Liver (tissue), 8 donors: ENCODE measurements at regions not wholly inside any gene's neighbourhood (a gene's known extent, or its start where the extent isn't known, plus 50 kb on each side); places are given as distances from the start of the nearest gene placed in this dataset.

ENCODE experiments used
- DNase-seq: peaks from one replicate; pipeline ENCODE4 v3.0.0-alpha.2; 2017; ENCODE audit warnings: low spot score
- H3K27ac ChIP-seq, 2 donors: one replicate each; pipeline ENCODE4 v1.7.0; 2013; ENCODE audit warnings: inconsistent platforms in 2 of 2, low read length in 2 of 2, control low read depth in 1 of 2, low read depth in 1 of 2, mild to moderate bottlenecking in 1 of 2
- H3K27me3 ChIP-seq, 4 donors: one replicate each; pipeline versions ENCODE4 v1.6.1 to v1.7.0; 2013; ENCODE audit warnings: low read length in 3 of 4, inconsistent platforms in 1 of 4, mild to moderate bottlenecking in 1 of 4, moderate library complexity in 1 of 4; ENCODE audit not compliant: control insufficient read depth in 4 of 4, insufficient read depth in 4 of 4
- H3K36me3 ChIP-seq, 4 donors: one replicate each; pipeline versions ENCODE4 v1.6.1 to v1.7.0; 2013; ENCODE audit warnings: low read length in 3 of 4, mild to moderate bottlenecking in 3 of 4, low read depth in 1 of 4, moderate library complexity in 1 of 4; ENCODE audit not compliant: control insufficient read depth in 4 of 4, insufficient read depth in 3 of 4
- H3K4me1 ChIP-seq, 4 donors: one replicate each; pipeline versions ENCODE4 v1.6.1 to v1.7.0; 2013; ENCODE audit warnings: low read length in 3 of 4, mild to moderate bottlenecking in 3 of 4, moderate library complexity in 1 of 4; ENCODE audit not compliant: control insufficient read depth in 4 of 4, insufficient read depth in 4 of 4
- H3K4me3 ChIP-seq, 3 donors: one replicate each; pipeline versions ENCODE4 v1.6.1 to v1.7.0; 2013; ENCODE audit warnings: low read length in 3 of 3, control low read depth in 1 of 3, low read depth in 1 of 3, mild to moderate bottlenecking in 1 of 3
- H3K9ac ChIP-seq, 2 donors: one replicate each; pipeline ENCODE4 v1.7.0; 2013; ENCODE audit warnings: low read length in 2 of 2, mild to moderate bottlenecking in 2 of 2, moderate library complexity in 2 of 2, control low read depth in 1 of 2, low read depth in 1 of 2
- H3K9me3 ChIP-seq, 4 donors: one replicate each; pipeline versions ENCODE4 v1.6.1 to v1.7.0; 2013; ENCODE audit warnings: low read length in 3 of 4; ENCODE audit not compliant: control insufficient read depth in 4 of 4
- EGR1 ChIP-seq, 2 donors: IDR thresholded peaks; 2 replicates each; pipeline ENCODE4 v1.6.1; 2016 to 2018; ENCODE audit warnings: antibody characterized with exemption in 2 of 2, low read depth in 2 of 2
- FOXA1 ChIP-seq: IDR thresholded peaks from 2 replicates; pipeline ENCODE4 v1.6.1; 2016; ENCODE audit warnings: antibody characterized with exemption
- FOXA2 ChIP-seq: IDR thresholded peaks from 2 replicates; pipeline ENCODE4 v1.6.1; 2016; ENCODE audit warnings: antibody characterized with exemption
- GABPA ChIP-seq, 2 donors: IDR thresholded peaks in 1 of 2; conservative IDR thresholded peaks in 1 of 2; 2 replicates each; pipeline ENCODE4 v1.6.1; 2016; ENCODE audit warnings: antibody characterized with exemption in 2 of 2, mild to moderate bottlenecking in 1 of 2, moderate library complexity in 1 of 2
- HNF4A ChIP-seq, 2 donors: conservative IDR thresholded peaks; 2 replicates each; pipeline ENCODE4 v1.6.1; 2016; ENCODE audit warnings: antibody characterized with exemption in 2 of 2, mild to moderate bottlenecking in 2 of 2
- HNF4G ChIP-seq: IDR thresholded peaks from 2 replicates; pipeline ENCODE4 v1.6.1; 2016; ENCODE audit warnings: antibody characterized with exemption
- JUND ChIP-seq, 2 donors: IDR thresholded peaks; 2 replicates each; pipeline ENCODE4 v1.6.1; 2016; ENCODE audit warnings: antibody characterized with exemption in 2 of 2
- NR2F2 ChIP-seq: IDR thresholded peaks from 2 replicates; pipeline ENCODE4 v1.6.1; 2016; ENCODE audit warnings: antibody characterized with exemption
- RAD21 ChIP-seq, 2 donors: IDR thresholded peaks; 2 replicates each; pipeline ENCODE4 v1.6.1; 2016; ENCODE audit warnings: antibody characterized with exemption in 2 of 2, mild to moderate bottlenecking in 2 of 2
- RXRA ChIP-seq, 2 donors: IDR thresholded peaks; 2 replicates each; pipeline ENCODE4 v1.6.1; 2017 to 2018; ENCODE audit warnings: antibody characterized with exemption in 2 of 2, mild to moderate bottlenecking in 1 of 2
- SP1 ChIP-seq: IDR thresholded peaks from 2 replicates; pipeline ENCODE4 v1.6.1; 2018; ENCODE audit warnings: antibody characterized with exemption, mild to moderate bottlenecking
- TAF1 ChIP-seq: conservative IDR thresholded peaks from 2 replicates; pipeline ENCODE4 v1.6.1; 2016; ENCODE audit warnings: antibody characterized with exemption, mild to moderate bottlenecking
- YY1 ChIP-seq: IDR thresholded peaks from 2 replicates; pipeline ENCODE4 v1.6.1; 2016; ENCODE audit warnings: antibody characterized with exemption, mild to moderate bottlenecking
- WGBS: extraction: QIAGEN DNeasy Blood & Tissue Kit; methylation state at CpG from one replicate; pipeline ENCODE4 v1.1.7; 2013; 5-methylcytosine and 5-hydroxymethylcytosine counted together
- TF ChIP-seq, protein P1 (sequence below): IDR thresholded peaks from 2 replicates; pipeline ENCODE4 v1.6.1; 2016; ENCODE audit warnings: antibody characterized with exemption
- TF ChIP-seq, protein P2 (sequence below): IDR thresholded peaks from 2 replicates; pipeline ENCODE4 v1.6.1; 2016; ENCODE audit warnings: antibody characterized with exemption
- TF ChIP-seq, protein P3 (sequence below): fragments of 150-350 bp; IDR thresholded peaks from 2 replicates; pipeline ENCODE4 v1.5.1; 2017; ENCODE audit warnings: improper control_type of control experiment, low read depth, low read length; ENCODE audit not compliant: missing input control
- TF ChIP-seq, protein P4 (sequence below): IDR thresholded peaks from 2 replicates; pipeline ENCODE4 v1.6.1; 2016; ENCODE audit warnings: antibody characterized with exemption
- TF ChIP-seq, protein P5 (sequence below): IDR thresholded peaks from 2 replicates; pipeline ENCODE4 v1.6.1; 2016; ENCODE audit warnings: antibody characterized with exemption, mild to moderate bottlenecking
- donor health status: healthy.
- donor health status: healthy.
- donor health status: healthy.
- donor health status: healthy.
- donor health status: healthy.

DNA sequence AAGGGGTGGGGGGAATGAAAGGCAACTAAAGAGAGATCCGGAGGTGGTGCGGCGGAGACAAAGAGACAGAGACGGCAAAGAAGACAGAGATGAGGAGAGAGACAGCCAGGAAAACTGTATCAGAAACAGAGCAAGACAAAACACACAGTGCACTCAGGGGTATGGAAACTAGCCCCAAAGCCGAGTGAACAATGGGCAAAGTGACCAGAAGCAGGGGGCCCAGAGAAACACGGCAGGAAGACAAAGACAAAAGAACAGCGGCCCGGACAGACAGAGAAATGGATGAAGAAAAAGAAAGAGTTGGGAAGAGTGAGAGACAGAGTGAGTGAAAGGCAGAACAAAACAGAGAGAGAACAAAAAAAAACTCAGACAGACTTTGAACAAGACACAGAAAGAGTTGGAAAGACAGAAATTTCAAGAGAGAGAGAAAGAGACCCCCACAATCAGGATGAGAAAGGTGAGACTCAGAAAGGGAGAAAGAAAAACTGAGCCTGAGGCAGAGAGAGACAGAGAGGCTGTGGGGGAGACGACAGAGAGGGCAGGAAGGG lies 60.6 kb upstream of the PAX2 start:
- Histone ChIP-seq H3K27ac (no peak overlapping the region), H3K4me1 (peaks cover 0 to 3% (median 0%) of the 10 kb centered on the region in 4 donors), H3K36me3 (no peaks in the 10 kb centered on the region), H3K9ac (no peak overlapping the region), H3K9me3 (no peaks in the 10 kb centered on the region), H3K4me3 (no peak overlapping the region), H3K27me3 (peaks cover 0 to 25% (median 16%) of the 10 kb centered on the region in 4 donors)
- DNase-seq, result no peak
- WGBS, result 6% methylated on average over 9 of the region's 9 CpGs
- TF ChIP-seq EGR1 (IDR thresholded peaks at IDR 0.05; ENCODE audit: low read depth in 2 of 2) (no peak), RXRA (IDR thresholded peaks at IDR 0.05) (no peak)

DNA sequence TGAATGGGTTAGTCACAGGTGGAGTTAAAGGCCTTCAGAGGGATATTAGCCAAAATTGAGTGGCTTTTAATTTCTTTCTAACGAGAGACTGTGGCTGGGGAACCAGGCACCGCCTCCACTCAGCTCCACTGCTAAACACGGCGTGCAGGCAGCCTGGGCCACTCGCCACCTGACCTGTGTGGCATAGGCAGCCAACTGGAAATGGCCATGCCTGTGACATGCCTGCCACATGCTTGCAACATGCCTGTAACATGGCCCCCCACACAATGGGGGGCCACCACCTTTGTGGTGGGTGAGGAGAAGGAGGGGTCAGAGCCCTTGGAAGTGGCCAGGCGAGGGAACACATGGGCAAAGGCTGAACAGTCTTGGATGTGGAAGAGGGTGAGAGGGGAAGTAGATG lies 60.1 kb upstream of the PAX2 start:
- DNase-seq, result no peak
- WGBS, result 48% methylated on average over 6 of the region's 6 CpGs
- H3K4me1 ChIP-seq, result peaks cover 0 to 3% (median 0%) of the 10 kb centered on the region in 4 donors
- no peak overlapping the region for H3K9ac ChIP-seq
- H3K4me3 ChIP-seq, result no peak overlapping the region
- H3K9me3 ChIP-seq, result no peaks in the 10 kb centered on the region
- no peak overlapping the region for H3K27ac ChIP-seq
- no peaks in the 10 kb centered on the region for H3K36me3 ChIP-seq
- peaks cover 0 to 25% (median 16%) of the 10 kb centered on the region in 4 donors for H3K27me3 ChIP-seq
- TF ChIP-seq, protein P1, sequence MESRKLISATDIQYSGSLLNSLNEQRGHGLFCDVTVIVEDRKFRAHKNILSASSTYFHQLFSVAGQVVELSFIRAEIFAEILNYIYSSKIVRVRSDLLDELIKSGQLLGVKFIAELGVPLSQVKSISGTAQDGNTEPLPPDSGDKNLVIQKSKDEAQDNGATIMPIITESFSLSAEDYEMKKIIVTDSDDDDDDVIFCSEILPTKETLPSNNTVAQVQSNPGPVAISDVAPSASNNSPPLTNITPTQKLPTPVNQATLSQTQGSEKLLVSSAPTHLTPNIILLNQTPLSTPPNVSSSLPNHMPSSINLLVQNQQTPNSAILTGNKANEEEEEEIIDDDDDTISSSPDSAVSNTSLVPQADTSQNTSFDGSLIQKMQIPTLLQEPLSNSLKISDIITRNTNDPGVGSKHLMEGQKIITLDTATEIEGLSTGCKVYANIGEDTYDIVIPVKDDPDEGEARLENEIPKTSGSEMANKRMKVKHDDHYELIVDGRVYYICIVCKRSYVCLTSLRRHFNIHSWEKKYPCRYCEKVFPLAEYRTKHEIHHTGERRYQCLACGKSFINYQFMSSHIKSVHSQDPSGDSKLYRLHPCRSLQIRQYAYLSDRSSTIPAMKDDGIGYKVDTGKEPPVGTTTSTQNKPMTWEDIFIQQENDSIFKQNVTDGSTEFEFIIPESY, result no peak
- TF ChIP-seq EGR1 (IDR thresholded peaks at IDR 0.05; ENCODE audit: low read depth in 2 of 2), result no peak
- TF ChIP-seq, protein P2, sequence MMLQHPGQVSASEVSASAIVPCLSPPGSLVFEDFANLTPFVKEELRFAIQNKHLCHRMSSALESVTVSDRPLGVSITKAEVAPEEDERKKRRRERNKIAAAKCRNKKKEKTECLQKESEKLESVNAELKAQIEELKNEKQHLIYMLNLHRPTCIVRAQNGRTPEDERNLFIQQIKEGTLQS, result no peak
- no peak for TF ChIP-seq FOXA1
- no peak for TF ChIP-seq HNF4A (conservative IDR thresholded peaks at IDR 0.05)
- TF ChIP-seq, protein P3, sequence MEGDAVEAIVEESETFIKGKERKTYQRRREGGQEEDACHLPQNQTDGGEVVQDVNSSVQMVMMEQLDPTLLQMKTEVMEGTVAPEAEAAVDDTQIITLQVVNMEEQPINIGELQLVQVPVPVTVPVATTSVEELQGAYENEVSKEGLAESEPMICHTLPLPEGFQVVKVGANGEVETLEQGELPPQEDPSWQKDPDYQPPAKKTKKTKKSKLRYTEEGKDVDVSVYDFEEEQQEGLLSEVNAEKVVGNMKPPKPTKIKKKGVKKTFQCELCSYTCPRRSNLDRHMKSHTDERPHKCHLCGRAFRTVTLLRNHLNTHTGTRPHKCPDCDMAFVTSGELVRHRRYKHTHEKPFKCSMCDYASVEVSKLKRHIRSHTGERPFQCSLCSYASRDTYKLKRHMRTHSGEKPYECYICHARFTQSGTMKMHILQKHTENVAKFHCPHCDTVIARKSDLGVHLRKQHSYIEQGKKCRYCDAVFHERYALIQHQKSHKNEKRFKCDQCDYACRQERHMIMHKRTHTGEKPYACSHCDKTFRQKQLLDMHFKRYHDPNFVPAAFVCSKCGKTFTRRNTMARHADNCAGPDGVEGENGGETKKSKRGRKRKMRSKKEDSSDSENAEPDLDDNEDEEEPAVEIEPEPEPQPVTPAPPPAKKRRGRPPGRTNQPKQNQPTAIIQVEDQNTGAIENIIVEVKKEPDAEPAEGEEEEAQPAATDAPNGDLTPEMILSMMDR, result no peak
- no peak for TF ChIP-seq NR2F2
- TF ChIP-seq, protein P4, sequence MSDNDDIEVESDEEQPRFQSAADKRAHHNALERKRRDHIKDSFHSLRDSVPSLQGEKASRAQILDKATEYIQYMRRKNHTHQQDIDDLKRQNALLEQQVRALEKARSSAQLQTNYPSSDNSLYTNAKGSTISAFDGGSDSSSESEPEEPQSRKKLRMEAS, result no peak
- TF ChIP-seq RAD21 (IDR thresholded peaks at IDR 0.05), result no peak
- no peak for TF ChIP-seq SP1
- TF ChIP-seq FOXA2, result no peak
- no peak for TF ChIP-seq YY1
- no peak for TF ChIP-seq RXRA (IDR thresholded peaks at IDR 0.05)
- no peak for TF ChIP-seq HNF4G
- no peak for TF ChIP-seq GABPA (IDR thresholded peaks at IDR 0.05 in 1 of 2, conservative IDR thresholded peaks at IDR 0.05 in 1 of 2)
- no peak for TF ChIP-seq JUND (IDR thresholded peaks at IDR 0.05)
- TF ChIP-seq TAF1, result no peak
- TF ChIP-seq, protein P5, sequence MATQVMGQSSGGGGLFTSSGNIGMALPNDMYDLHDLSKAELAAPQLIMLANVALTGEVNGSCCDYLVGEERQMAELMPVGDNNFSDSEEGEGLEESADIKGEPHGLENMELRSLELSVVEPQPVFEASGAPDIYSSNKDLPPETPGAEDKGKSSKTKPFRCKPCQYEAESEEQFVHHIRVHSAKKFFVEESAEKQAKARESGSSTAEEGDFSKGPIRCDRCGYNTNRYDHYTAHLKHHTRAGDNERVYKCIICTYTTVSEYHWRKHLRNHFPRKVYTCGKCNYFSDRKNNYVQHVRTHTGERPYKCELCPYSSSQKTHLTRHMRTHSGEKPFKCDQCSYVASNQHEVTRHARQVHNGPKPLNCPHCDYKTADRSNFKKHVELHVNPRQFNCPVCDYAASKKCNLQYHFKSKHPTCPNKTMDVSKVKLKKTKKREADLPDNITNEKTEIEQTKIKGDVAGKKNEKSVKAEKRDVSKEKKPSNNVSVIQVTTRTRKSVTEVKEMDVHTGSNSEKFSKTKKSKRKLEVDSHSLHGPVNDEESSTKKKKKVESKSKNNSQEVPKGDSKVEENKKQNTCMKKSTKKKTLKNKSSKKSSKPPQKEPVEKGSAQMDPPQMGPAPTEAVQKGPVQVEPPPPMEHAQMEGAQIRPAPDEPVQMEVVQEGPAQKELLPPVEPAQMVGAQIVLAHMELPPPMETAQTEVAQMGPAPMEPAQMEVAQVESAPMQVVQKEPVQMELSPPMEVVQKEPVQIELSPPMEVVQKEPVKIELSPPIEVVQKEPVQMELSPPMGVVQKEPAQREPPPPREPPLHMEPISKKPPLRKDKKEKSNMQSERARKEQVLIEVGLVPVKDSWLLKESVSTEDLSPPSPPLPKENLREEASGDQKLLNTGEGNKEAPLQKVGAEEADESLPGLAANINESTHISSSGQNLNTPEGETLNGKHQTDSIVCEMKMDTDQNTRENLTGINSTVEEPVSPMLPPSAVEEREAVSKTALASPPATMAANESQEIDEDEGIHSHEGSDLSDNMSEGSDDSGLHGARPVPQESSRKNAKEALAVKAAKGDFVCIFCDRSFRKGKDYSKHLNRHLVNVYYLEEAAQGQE, result no peak
